HEK293T (cell line): ENCODE measurements at regions not wholly inside any gene's neighbourhood (a gene's known extent, or its start where the extent isn't known, plus 50 kb on each side); places are given as distances from the start of the nearest gene placed in this dataset.
"Not testable (repeated sequence)": the region's sequence is repeated elsewhere in the genome, so short reads cannot be mapped to it uniquely, and the experiment has no call there.

ENCODE experiments used
- HDGF ChIP-seq: fragments of 450-650 bp; IDR thresholded peaks from 2 replicates; pipeline ENCODE4 v1.6.1; 2017; ENCODE audit warnings: antibody characterized with exemption, borderline replicate concordance
- L3MBTL2 ChIP-seq: fragments of 450-650 bp; conservative IDR thresholded peaks from 2 replicates; pipeline ENCODE4 v1.6.1; 2016; ENCODE audit warnings: mild to moderate bottlenecking
- TARDBP ChIP-seq: fragments of 450-650 bp; IDR thresholded peaks from 2 replicates; pipeline ENCODE4 v1.6.1; 2016

- not testable (repeated sequence) for TF ChIP-seq L3MBTL2, TARDBP, HDGF
Observed at GRCh38 chr7:29667096-29667669, 103.5 kb downstream of the PRR15 start.
